Type B pancreatic cell (in vitro differentiated cells): ENCODE measurements at regions not wholly inside any gene's neighbourhood (a gene's known extent, or its start where the extent isn't known, plus 50 kb on each side); places are given as distances from the start of the nearest gene placed in this dataset.
"Not testable (repeated sequence)": the region's sequence is repeated elsewhere in the genome, so short reads cannot be mapped to it uniquely, and the experiment has no call there.

ENCODE experiments used
- DNase-seq: peaks from one replicate; pipeline ENCODE4 v3.0.0; 2021; ENCODE audit warnings: mixed read lengths; ENCODE audit not compliant: unreplicated experiment; ENCODE audit errors: extremely low spot score
- H3K27ac Mint-ChIP-seq: 2 replicates; pipeline ENCODE4 v1.8.0; 2021; ENCODE audit warnings: mild to moderate bottlenecking, mixed read lengths
- H3K27me3 Mint-ChIP-seq: 2 replicates; pipeline ENCODE4 v1.8.0; 2021; ENCODE audit warnings: mixed read lengths
- H3K36me3 Mint-ChIP-seq: 2 replicates; pipeline ENCODE4 v1.8.0; 2021; ENCODE audit warnings: mixed read lengths
- H3K4me1 Mint-ChIP-seq: one replicate; pipeline ENCODE4 v1.8.0; 2021; ENCODE audit warnings: mixed read lengths; ENCODE audit not compliant: unreplicated experiment
- H3K4me3 Mint-ChIP-seq: 2 replicates; pipeline ENCODE4 v1.8.0; 2021; ENCODE audit warnings: mild to moderate bottlenecking, mixed read lengths
- H3K9me3 Mint-ChIP-seq: 2 replicates; pipeline ENCODE4 v1.8.0; 2021; ENCODE audit warnings: mixed read lengths
- TF ChIP-seq, protein P1 (sequence below): fragments of 200-600 bp; sonication (generic); conservative IDR thresholded peaks from 2 replicates; pipeline ENCODE4 v1.5.0; 2021; ENCODE audit warnings: antibody characterized with exemption, mild to moderate bottlenecking

DNA sequence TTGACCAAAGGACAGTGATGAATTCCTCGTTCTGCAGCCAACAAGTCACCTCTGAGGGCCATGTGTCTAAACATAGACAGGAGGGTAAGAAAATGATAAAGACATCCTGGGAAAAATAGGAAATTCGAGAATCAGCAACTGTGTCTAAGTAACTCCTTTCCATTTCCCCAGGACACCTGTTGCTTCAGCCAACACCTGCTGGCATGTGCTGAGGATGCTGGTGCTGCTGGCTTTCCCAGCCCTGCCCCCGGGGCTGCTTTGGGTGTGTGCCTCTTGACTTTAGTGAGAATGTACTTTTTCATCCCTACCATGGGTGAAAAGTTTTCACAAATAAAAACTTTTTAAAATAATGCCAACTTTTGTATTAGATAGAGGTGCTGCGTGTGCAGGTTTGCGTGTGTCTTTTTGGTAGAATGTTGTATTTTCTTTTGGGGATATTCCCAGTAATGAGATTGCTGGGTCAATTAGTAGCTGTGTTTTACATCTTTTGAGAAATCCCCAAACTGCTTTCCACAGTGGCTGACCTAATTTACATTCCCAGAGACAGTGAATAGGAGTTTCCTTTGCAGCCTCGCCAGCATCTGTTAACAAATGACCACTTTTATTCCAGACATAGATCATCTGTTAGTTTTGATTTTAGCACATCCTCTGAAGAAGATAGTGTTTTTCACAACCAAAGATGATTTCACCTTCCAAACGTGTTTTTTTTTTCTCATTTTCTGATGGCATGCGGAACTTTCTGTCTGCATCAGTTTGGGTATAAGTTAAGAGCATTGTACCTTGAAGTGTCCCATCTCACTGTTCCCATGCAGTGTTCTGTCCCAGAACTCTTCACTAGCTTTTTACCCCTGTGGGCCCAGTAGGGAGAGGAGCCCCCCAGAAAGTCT lies 104.2 kb upstream of the ACBD5 start:
- H3K27me3 Mint-ChIP-seq: peaks cover 21% of the 10 kb centered on the region
- no peak for DNase-seq
- H3K36me3 Mint-ChIP-seq: no peaks in the 10 kb centered on the region
- no peak overlapping the region for H3K27ac Mint-ChIP-seq
- H3K9me3 Mint-ChIP-seq: no peaks in the 10 kb centered on the region
- H3K4me3 Mint-ChIP-seq: no peak overlapping the region
- H3K4me1 Mint-ChIP-seq: peaks cover 7% of the 10 kb centered on the region
- TF ChIP-seq, protein P1, sequence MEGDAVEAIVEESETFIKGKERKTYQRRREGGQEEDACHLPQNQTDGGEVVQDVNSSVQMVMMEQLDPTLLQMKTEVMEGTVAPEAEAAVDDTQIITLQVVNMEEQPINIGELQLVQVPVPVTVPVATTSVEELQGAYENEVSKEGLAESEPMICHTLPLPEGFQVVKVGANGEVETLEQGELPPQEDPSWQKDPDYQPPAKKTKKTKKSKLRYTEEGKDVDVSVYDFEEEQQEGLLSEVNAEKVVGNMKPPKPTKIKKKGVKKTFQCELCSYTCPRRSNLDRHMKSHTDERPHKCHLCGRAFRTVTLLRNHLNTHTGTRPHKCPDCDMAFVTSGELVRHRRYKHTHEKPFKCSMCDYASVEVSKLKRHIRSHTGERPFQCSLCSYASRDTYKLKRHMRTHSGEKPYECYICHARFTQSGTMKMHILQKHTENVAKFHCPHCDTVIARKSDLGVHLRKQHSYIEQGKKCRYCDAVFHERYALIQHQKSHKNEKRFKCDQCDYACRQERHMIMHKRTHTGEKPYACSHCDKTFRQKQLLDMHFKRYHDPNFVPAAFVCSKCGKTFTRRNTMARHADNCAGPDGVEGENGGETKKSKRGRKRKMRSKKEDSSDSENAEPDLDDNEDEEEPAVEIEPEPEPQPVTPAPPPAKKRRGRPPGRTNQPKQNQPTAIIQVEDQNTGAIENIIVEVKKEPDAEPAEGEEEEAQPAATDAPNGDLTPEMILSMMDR: no peak

DNA sequence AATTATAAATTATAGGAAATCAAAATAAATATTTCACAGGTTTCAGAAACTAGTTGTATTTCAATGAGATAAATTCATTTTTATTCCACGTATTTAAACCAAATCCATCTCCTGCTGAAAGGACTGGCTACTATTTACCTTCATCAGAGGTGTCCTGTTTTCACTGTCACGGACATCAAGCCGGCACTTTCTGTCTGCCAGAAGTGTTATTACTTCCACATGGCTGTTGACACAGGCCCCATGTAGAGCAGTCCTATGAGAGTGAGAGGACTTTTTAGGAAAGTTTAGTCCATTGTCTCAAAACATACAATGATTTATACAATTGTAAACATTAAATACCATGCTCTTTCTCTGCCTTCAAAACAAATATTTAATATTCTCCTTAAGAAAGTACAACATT lies 100.4 kb upstream of the ACBD5 start:
- H3K9me3 Mint-ChIP-seq: no peaks in the 10 kb centered on the region
- H3K4me3 Mint-ChIP-seq: no peak overlapping the region
- DNase-seq: no peak
- no peaks in the 10 kb centered on the region for H3K4me1 Mint-ChIP-seq
- peaks cover 11% of the 10 kb centered on the region for H3K27me3 Mint-ChIP-seq
- TF ChIP-seq, protein P1: no peak
- no peak overlapping the region for H3K27ac Mint-ChIP-seq
- H3K36me3 Mint-ChIP-seq: no peaks in the 10 kb centered on the region

DNA sequence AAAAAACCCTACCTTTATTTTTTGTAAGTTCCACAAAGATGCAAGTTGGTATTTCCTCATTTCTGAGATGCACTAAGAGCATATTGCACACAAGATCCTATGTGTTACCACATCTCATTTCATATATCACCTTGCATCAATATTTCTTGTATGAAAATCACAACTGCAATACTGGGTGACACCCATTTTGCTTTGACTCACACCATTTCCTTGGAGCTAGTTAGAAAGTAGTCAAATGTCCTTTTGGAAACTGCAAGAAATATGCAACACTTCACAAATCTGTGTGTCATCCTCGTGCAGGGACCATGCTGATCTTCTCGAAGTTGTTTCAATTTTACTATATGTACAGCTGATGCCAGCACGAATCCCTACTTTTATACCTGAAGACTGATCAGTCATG lies 94.6 kb upstream of the ACBD5 start:
- H3K27me3 Mint-ChIP-seq, H3K9me3 Mint-ChIP-seq: not testable (repeated sequence)

DNA sequence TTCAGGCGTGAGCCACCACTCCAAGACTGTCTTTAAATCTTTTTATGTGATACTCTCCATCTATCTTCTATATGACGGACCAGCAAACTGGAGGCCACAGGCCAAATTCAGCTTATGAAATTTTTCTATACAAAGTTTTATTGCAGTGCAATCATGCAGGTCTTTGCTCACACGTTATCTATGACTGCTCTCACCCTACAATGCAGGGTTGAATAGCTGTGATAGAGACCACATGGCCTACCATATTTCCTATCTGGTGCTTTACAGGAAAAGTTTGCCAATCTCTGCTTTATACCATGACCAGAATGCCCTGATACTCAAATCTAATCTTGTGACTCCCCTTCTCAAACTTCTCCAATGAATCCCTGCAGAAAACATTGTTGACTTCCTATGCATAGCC lies 89.5 kb upstream of the ACBD5 start:
- H3K36me3 Mint-ChIP-seq: no peaks in the 10 kb centered on the region
- H3K27ac Mint-ChIP-seq: no peak overlapping the region
- no peaks in the 10 kb centered on the region for H3K27me3 Mint-ChIP-seq
- no peak for DNase-seq
- no peak overlapping the region for H3K4me3 Mint-ChIP-seq
- H3K9me3 Mint-ChIP-seq: no peaks in the 10 kb centered on the region
- TF ChIP-seq, protein P1: no peak
- H3K4me1 Mint-ChIP-seq: no peaks in the 10 kb centered on the region

More for the DNA sequence above, 94.6 kb upstream of the ACBD5 start:
- not testable (repeated sequence) for H3K4me3 Mint-ChIP-seq, H3K36me3 Mint-ChIP-seq, H3K27ac Mint-ChIP-seq, DNase-seq, H3K4me1 Mint-ChIP-seq

DNA sequence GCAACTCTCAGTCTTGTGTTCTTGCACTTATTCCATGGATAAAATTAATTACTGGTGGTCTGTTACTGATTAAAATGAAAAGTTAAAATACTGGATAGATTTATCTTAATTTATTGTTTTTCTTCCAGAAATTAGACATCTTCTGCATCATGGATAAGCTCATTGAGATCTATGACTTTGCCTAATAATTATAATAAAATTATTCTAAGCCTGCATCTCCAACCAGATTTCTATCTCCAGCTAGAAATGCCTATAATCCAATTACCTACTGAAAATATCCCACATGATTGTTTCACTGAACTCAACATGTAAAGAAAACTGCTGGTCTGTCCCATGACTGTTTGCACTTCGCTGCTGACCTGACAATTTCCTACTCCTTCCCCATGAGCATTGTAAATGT lies 88.3 kb upstream of the ACBD5 start:
- Mint-ChIP-seq H3K4me3 (no peak overlapping the region), H3K27me3 (no peaks in the 10 kb centered on the region), H3K9me3 (no peaks in the 10 kb centered on the region), H3K36me3 (no peaks in the 10 kb centered on the region), H3K27ac (no peak overlapping the region), H3K4me1 (no peaks in the 10 kb centered on the region)
- no peak for DNase-seq
- TF ChIP-seq, protein P1: no peak

DNA sequence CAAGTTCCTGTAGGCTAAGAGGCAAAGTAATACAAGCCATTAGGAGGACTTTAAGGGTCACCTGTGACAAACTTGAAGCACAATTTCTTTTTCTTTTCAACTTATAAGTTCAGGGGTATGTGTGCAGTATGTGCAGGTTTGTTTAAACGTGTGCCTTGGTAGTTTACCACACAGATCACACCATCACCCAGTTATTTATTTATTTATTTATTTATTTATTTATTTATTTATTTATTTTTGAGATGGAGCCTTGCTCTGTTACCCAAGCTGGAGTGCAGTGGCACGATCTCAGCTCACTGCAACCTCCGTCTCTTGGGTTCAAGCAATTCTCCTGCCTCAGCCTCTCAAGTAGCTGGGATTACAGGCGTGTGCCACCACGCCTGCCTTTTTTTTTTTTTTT lies 86.2 kb upstream of the ACBD5 start:
- not testable (repeated sequence) for H3K36me3 Mint-ChIP-seq, H3K27me3 Mint-ChIP-seq, H3K4me1 Mint-ChIP-seq, H3K27ac Mint-ChIP-seq, H3K4me3 Mint-ChIP-seq, DNase-seq, H3K9me3 Mint-ChIP-seq
